ENCODE measurements at regions not wholly inside any gene's neighbourhood (a gene's known extent, or its start where the extent isn't known, plus 50 kb on each side); places are given as distances from the start of the nearest gene placed in this dataset.

DNA sequence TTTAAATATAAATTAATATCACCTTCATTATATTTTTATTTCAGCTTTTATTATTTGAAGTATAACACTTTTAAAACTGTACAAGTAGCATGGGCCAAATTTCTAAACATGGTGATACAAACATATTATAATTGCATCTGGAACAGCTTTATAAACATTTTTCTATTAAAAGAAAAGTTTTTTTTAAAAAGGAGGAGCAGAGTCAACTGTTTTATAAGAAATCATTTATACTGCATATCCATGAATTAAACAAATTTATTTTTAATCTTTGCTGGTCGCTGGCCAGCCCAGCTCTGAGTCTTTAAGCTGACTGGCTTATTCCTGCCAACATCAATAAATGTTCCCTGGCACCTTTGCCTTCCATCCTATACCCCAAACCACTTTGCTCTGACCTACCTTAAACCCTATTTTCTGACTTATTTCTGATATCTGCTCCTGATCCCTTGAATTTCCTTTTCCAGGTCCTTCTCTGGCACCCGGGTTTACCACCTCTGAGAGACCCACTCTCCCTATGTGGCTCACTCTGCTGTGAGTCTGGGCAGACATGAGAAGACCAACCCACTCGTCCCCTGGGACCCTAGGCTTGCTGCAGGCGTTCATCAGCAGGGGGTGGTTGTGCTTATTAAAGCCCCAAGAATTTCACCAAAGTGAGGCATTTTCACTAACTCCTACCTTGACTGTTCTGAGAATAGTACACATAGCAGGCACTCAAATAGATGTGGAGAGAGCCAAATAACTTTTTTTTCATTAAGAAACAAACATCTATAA, 220.3 kb downstream of the KLF12 start:
- TF ChIP-seq NR3C1 (CRISPR knock-in tag; conservative IDR thresholded peaks at IDR 0.05; ENCODE audit: low read depth) = no peak
- no peak for TF ChIP-seq CREB1 (CRISPR knock-in tag; IDR thresholded peaks at IDR 0.05)
- TF ChIP-seq, protein P1, sequence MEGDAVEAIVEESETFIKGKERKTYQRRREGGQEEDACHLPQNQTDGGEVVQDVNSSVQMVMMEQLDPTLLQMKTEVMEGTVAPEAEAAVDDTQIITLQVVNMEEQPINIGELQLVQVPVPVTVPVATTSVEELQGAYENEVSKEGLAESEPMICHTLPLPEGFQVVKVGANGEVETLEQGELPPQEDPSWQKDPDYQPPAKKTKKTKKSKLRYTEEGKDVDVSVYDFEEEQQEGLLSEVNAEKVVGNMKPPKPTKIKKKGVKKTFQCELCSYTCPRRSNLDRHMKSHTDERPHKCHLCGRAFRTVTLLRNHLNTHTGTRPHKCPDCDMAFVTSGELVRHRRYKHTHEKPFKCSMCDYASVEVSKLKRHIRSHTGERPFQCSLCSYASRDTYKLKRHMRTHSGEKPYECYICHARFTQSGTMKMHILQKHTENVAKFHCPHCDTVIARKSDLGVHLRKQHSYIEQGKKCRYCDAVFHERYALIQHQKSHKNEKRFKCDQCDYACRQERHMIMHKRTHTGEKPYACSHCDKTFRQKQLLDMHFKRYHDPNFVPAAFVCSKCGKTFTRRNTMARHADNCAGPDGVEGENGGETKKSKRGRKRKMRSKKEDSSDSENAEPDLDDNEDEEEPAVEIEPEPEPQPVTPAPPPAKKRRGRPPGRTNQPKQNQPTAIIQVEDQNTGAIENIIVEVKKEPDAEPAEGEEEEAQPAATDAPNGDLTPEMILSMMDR (IDR thresholded peaks at IDR 0.05) = no peak
- TF ChIP-seq, protein P2, sequence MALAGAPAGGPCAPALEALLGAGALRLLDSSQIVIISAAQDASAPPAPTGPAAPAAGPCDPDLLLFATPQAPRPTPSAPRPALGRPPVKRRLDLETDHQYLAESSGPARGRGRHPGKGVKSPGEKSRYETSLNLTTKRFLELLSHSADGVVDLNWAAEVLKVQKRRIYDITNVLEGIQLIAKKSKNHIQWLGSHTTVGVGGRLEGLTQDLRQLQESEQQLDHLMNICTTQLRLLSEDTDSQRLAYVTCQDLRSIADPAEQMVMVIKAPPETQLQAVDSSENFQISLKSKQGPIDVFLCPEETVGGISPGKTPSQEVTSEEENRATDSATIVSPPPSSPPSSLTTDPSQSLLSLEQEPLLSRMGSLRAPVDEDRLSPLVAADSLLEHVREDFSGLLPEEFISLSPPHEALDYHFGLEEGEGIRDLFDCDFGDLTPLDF (CRISPR knock-in tag; IDR thresholded peaks at IDR 0.05) = no peak
- no peak for TF ChIP-seq ETV6 (CRISPR knock-in tag; IDR thresholded peaks at IDR 0.05)
- TF ChIP-seq NFATC4 (CRISPR knock-in tag; IDR thresholded peaks at IDR 0.05) = no peak
- TF ChIP-seq SMAD3 (CRISPR knock-in tag; IDR thresholded peaks at IDR 0.05; ENCODE audit: borderline replicate concordance) = no peak
- no peak for TF ChIP-seq NR1H2 (CRISPR knock-in tag; IDR thresholded peaks at IDR 0.05)
- TF ChIP-seq, protein P3, sequence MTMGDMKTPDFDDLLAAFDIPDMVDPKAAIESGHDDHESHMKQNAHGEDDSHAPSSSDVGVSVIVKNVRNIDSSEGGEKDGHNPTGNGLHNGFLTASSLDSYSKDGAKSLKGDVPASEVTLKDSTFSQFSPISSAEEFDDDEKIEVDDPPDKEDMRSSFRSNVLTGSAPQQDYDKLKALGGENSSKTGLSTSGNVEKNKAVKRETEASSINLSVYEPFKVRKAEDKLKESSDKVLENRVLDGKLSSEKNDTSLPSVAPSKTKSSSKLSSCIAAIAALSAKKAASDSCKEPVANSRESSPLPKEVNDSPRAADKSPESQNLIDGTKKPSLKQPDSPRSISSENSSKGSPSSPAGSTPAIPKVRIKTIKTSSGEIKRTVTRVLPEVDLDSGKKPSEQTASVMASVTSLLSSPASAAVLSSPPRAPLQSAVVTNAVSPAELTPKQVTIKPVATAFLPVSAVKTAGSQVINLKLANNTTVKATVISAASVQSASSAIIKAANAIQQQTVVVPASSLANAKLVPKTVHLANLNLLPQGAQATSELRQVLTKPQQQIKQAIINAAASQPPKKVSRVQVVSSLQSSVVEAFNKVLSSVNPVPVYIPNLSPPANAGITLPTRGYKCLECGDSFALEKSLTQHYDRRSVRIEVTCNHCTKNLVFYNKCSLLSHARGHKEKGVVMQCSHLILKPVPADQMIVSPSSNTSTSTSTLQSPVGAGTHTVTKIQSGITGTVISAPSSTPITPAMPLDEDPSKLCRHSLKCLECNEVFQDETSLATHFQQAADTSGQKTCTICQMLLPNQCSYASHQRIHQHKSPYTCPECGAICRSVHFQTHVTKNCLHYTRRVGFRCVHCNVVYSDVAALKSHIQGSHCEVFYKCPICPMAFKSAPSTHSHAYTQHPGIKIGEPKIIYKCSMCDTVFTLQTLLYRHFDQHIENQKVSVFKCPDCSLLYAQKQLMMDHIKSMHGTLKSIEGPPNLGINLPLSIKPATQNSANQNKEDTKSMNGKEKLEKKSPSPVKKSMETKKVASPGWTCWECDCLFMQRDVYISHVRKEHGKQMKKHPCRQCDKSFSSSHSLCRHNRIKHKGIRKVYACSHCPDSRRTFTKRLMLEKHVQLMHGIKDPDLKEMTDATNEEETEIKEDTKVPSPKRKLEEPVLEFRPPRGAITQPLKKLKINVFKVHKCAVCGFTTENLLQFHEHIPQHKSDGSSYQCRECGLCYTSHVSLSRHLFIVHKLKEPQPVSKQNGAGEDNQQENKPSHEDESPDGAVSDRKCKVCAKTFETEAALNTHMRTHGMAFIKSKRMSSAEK (CRISPR knock-in tag; IDR thresholded peaks at IDR 0.05; ENCODE audit: borderline replicate concordance) = no peak
- no peak for TF ChIP-seq KAT7 (CRISPR knock-in tag; IDR thresholded peaks at IDR 0.05; ENCODE audit: borderline replicate concordance)
- no peak for TF ChIP-seq FOXJ3 (CRISPR knock-in tag; IDR thresholded peaks at IDR 0.05; ENCODE audit: borderline replicate concordance)

All from WTC11 (cell line).